ENCODE measurements at regions not wholly inside any gene's neighbourhood (a gene's known extent, or its start where the extent isn't known, plus 50 kb on each side); places are given as distances from the start of the nearest gene placed in this dataset.
A peak's percentile ranks its signal among the peaks of the same experiment; 100 is the strongest.
"Not testable (repeated sequence)": the region's sequence is repeated elsewhere in the genome, so short reads cannot be mapped to it uniquely, and the experiment has no call there.

DNA sequence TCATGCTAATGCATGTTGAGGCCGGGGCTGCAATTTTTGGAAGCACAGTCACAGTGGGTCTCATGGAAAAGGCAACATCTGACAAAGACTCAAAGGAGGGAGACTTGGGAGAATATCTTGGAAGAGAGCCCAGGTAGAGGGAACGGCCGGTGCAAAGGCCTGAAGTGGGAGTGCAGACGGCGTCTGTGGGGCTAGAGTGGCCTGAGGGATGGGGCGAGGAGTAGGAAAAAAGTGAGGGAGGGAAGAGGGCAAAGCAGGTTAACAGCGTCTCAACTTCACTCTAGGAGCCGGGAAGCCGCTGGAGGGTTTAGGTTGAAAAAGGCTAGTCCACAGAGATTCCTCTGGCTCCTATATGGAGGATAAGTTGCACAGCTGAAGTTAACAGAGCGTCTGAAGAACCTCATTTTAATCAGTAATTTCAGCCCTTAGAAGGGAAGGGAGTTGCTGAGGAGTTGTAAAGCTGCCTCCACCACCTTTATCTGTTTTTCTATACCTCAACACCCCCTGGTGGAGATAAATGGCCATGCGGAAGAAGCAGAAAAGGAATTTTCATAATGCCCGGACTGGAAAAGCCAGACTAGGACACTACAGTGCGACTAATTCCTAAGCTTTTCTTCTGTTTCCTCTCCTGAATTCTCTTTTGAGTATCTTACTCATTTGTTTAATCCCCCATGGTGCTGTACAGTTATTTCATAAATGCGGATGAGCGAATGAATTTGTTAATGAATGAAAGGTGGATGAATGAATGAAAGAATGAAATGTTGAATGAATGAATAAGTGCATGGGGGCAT is 78.7 kb upstream of the ZNF281 start:
- H3K9me3 ChIP-seq (ENCODE audit: severe bottlenecking), result no peaks in the 10 kb centered on the region
- peak; percentile 90 for DNase-seq
- H3K27me3 ChIP-seq (ENCODE audit: insufficient read depth, low read depth, severe bottlenecking), result no peaks in the 10 kb centered on the region
- no peak overlapping the region for H3K27ac ChIP-seq
- peak overlapping the region; percentile 27 for H3K4me3 ChIP-seq (ENCODE audit: low read depth, low read length)
- TF ChIP-seq, protein P1, sequence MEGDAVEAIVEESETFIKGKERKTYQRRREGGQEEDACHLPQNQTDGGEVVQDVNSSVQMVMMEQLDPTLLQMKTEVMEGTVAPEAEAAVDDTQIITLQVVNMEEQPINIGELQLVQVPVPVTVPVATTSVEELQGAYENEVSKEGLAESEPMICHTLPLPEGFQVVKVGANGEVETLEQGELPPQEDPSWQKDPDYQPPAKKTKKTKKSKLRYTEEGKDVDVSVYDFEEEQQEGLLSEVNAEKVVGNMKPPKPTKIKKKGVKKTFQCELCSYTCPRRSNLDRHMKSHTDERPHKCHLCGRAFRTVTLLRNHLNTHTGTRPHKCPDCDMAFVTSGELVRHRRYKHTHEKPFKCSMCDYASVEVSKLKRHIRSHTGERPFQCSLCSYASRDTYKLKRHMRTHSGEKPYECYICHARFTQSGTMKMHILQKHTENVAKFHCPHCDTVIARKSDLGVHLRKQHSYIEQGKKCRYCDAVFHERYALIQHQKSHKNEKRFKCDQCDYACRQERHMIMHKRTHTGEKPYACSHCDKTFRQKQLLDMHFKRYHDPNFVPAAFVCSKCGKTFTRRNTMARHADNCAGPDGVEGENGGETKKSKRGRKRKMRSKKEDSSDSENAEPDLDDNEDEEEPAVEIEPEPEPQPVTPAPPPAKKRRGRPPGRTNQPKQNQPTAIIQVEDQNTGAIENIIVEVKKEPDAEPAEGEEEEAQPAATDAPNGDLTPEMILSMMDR (IDR thresholded peaks at IDR 0.05; ENCODE audit: low read depth, low read length), result peak; percentile 90
- no peaks in the 10 kb centered on the region for H3K36me3 ChIP-seq

DNA sequence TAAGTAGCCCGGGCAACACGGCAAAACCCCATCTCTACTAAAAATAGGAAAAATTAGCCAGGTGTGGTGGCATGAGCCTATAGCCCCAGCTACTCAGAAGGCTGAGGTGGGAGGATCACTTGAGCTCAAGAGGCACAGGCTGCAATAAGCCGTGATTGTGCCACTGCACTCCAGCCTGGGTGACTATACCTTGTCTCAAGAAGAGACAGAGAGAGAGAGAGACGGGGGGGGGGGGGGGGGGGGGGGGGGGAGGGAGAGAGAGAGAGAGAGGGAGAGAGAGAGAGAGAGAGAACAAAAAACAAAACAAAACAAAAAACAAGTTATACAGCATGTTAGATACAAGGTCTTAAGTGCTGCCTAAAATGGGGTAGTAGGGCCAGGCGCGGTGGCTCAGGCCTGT is 77.8 kb upstream of the ZNF281 start:
- no peak for DNase-seq
- H3K9me3 ChIP-seq (ENCODE audit: severe bottlenecking), result no peaks in the 10 kb centered on the region
- no peak overlapping the region for H3K4me3 ChIP-seq (ENCODE audit: low read depth, low read length)
- TF ChIP-seq, protein P1 (IDR thresholded peaks at IDR 0.05; ENCODE audit: low read depth, low read length), result no peak
- H3K27ac ChIP-seq, result no peak overlapping the region
- no peaks in the 10 kb centered on the region for H3K27me3 ChIP-seq (ENCODE audit: insufficient read depth, low read depth, severe bottlenecking)
- no peaks in the 10 kb centered on the region for H3K36me3 ChIP-seq

DNA sequence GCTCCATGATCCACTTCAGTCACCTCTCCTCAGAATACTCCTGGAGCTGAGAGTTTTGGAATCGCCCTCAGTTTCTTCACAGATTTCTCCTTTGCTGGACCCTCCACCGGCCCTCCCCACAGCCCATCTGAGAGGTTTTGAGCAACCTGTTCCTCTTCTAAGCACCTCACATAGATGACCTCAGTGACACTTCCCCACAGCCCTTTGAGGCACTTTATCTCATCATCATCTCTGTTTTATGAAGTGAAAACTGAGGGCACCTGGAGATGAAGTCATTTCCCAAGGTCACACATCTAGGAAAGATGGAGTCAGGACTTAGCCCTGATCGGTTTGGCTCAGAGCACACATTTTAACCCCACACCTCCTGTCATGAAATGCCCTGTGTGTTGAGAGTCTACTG is 76.8 kb upstream of the ZNF281 start:
- Histone ChIP-seq H3K9me3 (ENCODE audit: severe bottlenecking) (no peaks in the 10 kb centered on the region), H3K27ac (no peak overlapping the region), H3K4me3 (ENCODE audit: low read depth, low read length) (no peak overlapping the region), H3K27me3 (ENCODE audit: insufficient read depth, low read depth, severe bottlenecking) (no peaks in the 10 kb centered on the region), H3K36me3 (no peaks in the 10 kb centered on the region)
- no peak for DNase-seq
- TF ChIP-seq, protein P1 (IDR thresholded peaks at IDR 0.05; ENCODE audit: low read depth, low read length), result no peak

DNA sequence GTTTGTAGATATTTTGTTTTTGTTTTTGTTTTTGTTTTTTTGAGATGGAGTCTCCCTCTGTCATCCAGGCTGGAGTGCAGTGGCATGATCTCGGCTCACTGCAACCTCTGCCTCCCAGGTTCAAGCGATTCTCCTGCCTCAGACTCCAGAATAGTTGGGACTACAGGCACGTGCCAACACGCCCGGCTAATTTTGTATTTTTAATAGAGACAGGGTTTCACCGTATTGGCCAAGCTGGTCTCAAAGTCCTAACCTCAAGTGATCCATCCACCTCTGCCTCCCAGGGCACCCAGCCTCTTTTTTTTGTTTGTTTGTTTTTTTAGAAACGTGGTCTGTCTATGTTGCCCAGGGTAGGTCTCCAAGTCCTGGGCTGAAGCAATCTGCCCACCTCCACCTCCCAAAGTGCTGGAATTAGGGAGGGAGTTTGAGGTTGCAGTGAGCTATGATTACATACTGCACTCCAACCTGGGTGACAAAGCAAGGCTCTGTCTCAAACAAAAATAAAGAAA is 74.7 kb upstream of the ZNF281 start:
- H3K36me3 ChIP-seq; H3K27ac ChIP-seq; H3K9me3 ChIP-seq (ENCODE audit: severe bottlenecking); H3K4me3 ChIP-seq (ENCODE audit: low read depth, low read length); H3K27me3 ChIP-seq (ENCODE audit: insufficient read depth, low read depth, severe bottlenecking); DNase-seq: not testable (repeated sequence)

DNA sequence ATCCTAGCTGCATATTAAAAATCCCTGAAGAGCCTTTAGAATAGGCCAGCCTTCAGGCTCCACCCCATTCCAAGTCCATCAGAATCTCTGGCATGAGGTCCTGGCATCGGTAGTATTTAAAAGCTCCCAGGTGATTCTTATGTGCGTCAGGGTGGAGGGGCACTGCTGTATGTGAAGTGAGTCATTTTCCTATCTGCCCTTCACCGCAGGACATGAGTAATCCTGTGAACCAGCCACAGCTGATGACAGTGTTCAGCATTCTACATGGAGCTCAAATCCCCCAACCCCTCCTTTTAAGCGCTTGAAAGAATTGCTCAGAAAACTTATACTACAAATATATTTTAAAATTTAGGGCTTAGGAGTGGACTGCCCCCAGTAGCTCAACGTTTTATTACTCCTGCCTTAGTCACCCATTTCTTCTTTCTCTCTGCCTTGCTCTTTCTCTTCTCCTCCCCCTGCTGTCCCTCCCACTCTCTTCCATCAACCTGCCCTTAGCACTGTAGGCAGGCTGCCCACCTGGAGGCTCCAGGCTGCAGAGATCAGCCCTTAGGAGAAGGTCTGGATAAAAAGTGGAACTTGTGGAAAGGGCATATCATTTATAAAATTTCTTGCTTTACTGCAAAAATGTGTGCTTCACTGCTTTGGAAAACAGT is 73.8 kb upstream of the ZNF281 start:
- peak; percentile 48 for DNase-seq
- TF ChIP-seq, protein P1 (IDR thresholded peaks at IDR 0.05; ENCODE audit: low read depth, low read length), result no peak
- H3K36me3 ChIP-seq, result no peaks in the 10 kb centered on the region
- H3K27me3 ChIP-seq (ENCODE audit: insufficient read depth, low read depth, severe bottlenecking), result no peaks in the 10 kb centered on the region
- no peak overlapping the region for H3K27ac ChIP-seq
- H3K9me3 ChIP-seq (ENCODE audit: severe bottlenecking), result no peaks in the 10 kb centered on the region
- no peak overlapping the region for H3K4me3 ChIP-seq (ENCODE audit: low read depth, low read length)

DNA sequence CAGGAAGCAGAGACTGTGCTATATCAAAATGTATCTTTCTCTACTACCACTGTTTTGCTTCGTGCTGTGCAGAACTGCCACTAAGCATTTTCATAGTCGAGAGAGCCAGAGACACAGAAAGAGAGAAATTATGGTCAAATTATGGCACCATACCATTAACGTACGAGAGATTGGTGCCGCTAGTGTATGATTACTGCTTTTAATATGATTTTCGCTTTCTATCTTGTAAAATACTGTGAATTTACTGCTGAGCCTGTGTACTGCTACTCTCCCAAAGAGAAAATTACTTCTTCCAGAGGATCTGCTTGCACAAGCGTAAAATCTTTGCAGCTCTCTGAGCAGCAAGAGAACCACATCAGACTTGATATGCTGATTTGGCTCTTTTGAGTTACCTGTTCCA is 71.1 kb upstream of the ZNF281 start:
- Histone ChIP-seq H3K27me3 (ENCODE audit: insufficient read depth, low read depth, severe bottlenecking) (no peaks in the 10 kb centered on the region), H3K4me3 (ENCODE audit: low read depth, low read length) (no peak overlapping the region), H3K36me3 (no peaks in the 10 kb centered on the region), H3K9me3 (ENCODE audit: severe bottlenecking) (no peaks in the 10 kb centered on the region), H3K27ac (no peak overlapping the region)
- TF ChIP-seq, protein P1 (IDR thresholded peaks at IDR 0.05; ENCODE audit: low read depth, low read length), result no peak
- DNase-seq, result no peak

Measured in WERI-Rb-1 (cell line).